ENCODE measurements at regions not wholly inside any gene's neighbourhood (a gene's known extent, or its start where the extent isn't known, plus 50 kb on each side); places are given as distances from the start of the nearest gene placed in this dataset.

DNA sequence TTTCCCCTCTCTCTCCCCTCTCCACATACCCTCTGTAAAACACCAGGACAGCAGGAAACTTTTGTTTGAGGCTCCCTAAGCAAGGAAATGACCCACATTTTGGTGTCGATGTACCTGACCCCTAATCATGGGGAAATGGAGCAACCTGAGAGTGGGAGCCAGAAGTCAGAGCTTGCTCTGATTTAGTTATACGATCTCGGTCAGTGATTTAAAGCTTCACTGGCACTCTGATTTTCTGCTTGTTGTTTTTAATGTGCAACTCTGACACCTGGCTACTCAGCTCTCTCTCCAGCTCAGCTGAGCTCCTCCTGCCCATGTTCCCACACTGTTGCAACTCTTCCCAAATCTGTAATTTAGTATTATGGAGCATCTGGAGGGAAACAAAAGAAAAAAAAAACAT is 408.6 kb downstream of the ADAM29 start:
- 84 to 90% methylated on average over 3 of the region's 3 CpGs for WGBS, 2 experiments (ENCODE audit: insufficient coverage in 1 of 2, insufficient read length in 1 of 2)
- H3K27ac ChIP-seq (ENCODE audit: low read depth, low read length) = no peak overlapping the region
- no peaks in the 10 kb centered on the region for H3K27me3 ChIP-seq (ENCODE audit: control insufficient read depth, insufficient read depth, low read length, poor library complexity, severe bottlenecking)
- no peak overlapping the region for H3K9ac ChIP-seq (ENCODE audit: extremely low read depth, low read length, poor library complexity, severe bottlenecking)
- H3K4me3 ChIP-seq (ENCODE audit: low read length) = no peak overlapping the region
- Mint-ChIP-seq H3K27ac (no peak overlapping the region), H3K4me1 (no peaks in the 10 kb centered on the region), H3K36me3 (ENCODE audit: low read depth) (no peaks in the 10 kb centered on the region), H3K4me3 (no peak overlapping the region), H3K9me3 (no peaks in the 10 kb centered on the region), H3K27me3 (ENCODE audit: insufficient read depth) (no peaks in the 10 kb centered on the region)
- H3K4me1 ChIP-seq (ENCODE audit: control insufficient read depth, insufficient read depth, low read length) = no peaks in the 10 kb centered on the region
- no peak for DNase-seq
- H3K36me3 ChIP-seq (ENCODE audit: control insufficient read depth, insufficient read depth, low read length) = no peaks in the 10 kb centered on the region
- TF ChIP-seq, protein P1, sequence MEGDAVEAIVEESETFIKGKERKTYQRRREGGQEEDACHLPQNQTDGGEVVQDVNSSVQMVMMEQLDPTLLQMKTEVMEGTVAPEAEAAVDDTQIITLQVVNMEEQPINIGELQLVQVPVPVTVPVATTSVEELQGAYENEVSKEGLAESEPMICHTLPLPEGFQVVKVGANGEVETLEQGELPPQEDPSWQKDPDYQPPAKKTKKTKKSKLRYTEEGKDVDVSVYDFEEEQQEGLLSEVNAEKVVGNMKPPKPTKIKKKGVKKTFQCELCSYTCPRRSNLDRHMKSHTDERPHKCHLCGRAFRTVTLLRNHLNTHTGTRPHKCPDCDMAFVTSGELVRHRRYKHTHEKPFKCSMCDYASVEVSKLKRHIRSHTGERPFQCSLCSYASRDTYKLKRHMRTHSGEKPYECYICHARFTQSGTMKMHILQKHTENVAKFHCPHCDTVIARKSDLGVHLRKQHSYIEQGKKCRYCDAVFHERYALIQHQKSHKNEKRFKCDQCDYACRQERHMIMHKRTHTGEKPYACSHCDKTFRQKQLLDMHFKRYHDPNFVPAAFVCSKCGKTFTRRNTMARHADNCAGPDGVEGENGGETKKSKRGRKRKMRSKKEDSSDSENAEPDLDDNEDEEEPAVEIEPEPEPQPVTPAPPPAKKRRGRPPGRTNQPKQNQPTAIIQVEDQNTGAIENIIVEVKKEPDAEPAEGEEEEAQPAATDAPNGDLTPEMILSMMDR (conservative IDR thresholded peaks at IDR 0.05) = no peak
- no peaks in the 10 kb centered on the region for H3K9me3 ChIP-seq (ENCODE audit: control insufficient read depth, low read length)

DNA sequence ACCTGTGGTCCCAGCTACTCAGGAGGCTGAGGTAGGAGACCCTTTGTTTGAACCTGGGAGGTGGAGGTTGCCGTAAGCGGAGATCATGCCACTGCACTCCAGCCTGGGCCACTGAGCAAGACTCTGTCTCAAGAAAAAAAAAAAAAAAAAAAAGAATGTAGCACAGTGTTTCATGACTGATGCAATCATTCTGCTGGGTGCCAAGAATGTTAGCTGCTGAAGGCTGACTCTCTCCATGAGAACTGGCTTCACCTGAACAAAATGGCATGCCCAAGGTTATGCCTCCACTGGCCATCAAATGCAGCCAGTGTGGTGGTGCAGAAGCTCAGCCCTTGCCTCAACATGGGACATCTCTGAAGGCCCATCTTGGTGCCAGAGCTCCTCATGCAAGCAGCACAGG is 412.1 kb downstream of the ADAM29 start:
- no peak overlapping the region for H3K27ac ChIP-seq (ENCODE audit: low read depth, low read length)
- H3K36me3 ChIP-seq (ENCODE audit: control insufficient read depth, insufficient read depth, low read length) = no peaks in the 10 kb centered on the region
- no peaks in the 10 kb centered on the region for H3K9me3 Mint-ChIP-seq
- H3K4me1 ChIP-seq (ENCODE audit: control insufficient read depth, insufficient read depth, low read length) = no peaks in the 10 kb centered on the region
- H3K4me1 Mint-ChIP-seq = no peaks in the 10 kb centered on the region
- no peak overlapping the region for H3K27ac Mint-ChIP-seq
- DNase-seq = no peak
- TF ChIP-seq, protein P1 (conservative IDR thresholded peaks at IDR 0.05) = no peak
- H3K4me3 Mint-ChIP-seq = no peak overlapping the region
- H3K36me3 Mint-ChIP-seq (ENCODE audit: low read depth) = no peaks in the 10 kb centered on the region
- H3K27me3 ChIP-seq (ENCODE audit: control insufficient read depth, insufficient read depth, low read length, poor library complexity, severe bottlenecking) = no peaks in the 10 kb centered on the region
- H3K9me3 ChIP-seq (ENCODE audit: control insufficient read depth, low read length) = no peaks in the 10 kb centered on the region
- 100% methylated on average over 2 of the region's 2 CpGs; no CpG with 5 or more reads in 1 of the 2 experiments for WGBS, 2 experiments (ENCODE audit: insufficient coverage in 1 of 2, insufficient read length in 1 of 2)
- H3K4me3 ChIP-seq (ENCODE audit: low read length) = no peak overlapping the region
- H3K9ac ChIP-seq (ENCODE audit: extremely low read depth, low read length, poor library complexity, severe bottlenecking) = no peak overlapping the region
- no peaks in the 10 kb centered on the region for H3K27me3 Mint-ChIP-seq (ENCODE audit: insufficient read depth)

GRCh38 chr4:175330652-175331051 is 412.5 kb downstream of the ADAM29 start:
- Mint-ChIP-seq H3K4me3 (no peak overlapping the region), H3K9me3 (no peaks in the 10 kb centered on the region), H3K4me1 (no peaks in the 10 kb centered on the region), H3K36me3 (ENCODE audit: low read depth) (no peaks in the 10 kb centered on the region), H3K27me3 (ENCODE audit: insufficient read depth) (no peaks in the 10 kb centered on the region), H3K27ac (no peak overlapping the region)
- Histone ChIP-seq H3K9me3 (ENCODE audit: control insufficient read depth, low read length) (no peaks in the 10 kb centered on the region), H3K27ac (ENCODE audit: low read depth, low read length) (no peak overlapping the region), H3K4me1 (ENCODE audit: control insufficient read depth, insufficient read depth, low read length) (no peaks in the 10 kb centered on the region), H3K9ac (ENCODE audit: extremely low read depth, low read length, poor library complexity, severe bottlenecking) (no peak overlapping the region), H3K36me3 (ENCODE audit: control insufficient read depth, insufficient read depth, low read length) (no peaks in the 10 kb centered on the region), H3K4me3 (ENCODE audit: low read length) (no peak overlapping the region), H3K27me3 (ENCODE audit: control insufficient read depth, insufficient read depth, low read length, poor library complexity, severe bottlenecking) (no peaks in the 10 kb centered on the region)
- WGBS, 2 experiments (ENCODE audit: insufficient coverage in 1 of 2, insufficient read length in 1 of 2) = 95 to 96% methylated on average over 2 of the region's 2 CpGs
- TF ChIP-seq, protein P1 (conservative IDR thresholded peaks at IDR 0.05) = no peak
- no peak for DNase-seq

Data from endodermal cell (in vitro differentiated cells).